ENCODE measurements at regions not wholly inside any gene's neighbourhood (a gene's known extent, or its start where the extent isn't known, plus 50 kb on each side); places are given as distances from the start of the nearest gene placed in this dataset.

DNA sequence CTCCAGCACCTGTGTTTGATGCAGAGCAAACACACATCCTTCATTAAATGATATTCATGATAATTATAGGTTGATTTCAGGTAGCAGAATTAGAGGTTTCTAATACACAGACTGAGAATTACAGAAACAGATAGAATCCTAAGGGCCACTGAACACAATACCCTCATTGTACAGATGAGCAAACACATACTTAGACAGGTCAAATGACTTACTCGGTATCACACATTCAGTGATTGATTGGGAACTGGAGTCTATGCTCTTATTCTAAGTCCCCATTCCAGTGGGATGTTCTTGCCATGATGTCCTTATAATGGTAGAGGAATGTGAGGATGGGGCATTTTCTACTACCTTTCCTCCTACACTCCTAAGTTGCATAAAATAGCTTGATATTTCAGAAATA is 70.8 kb downstream of the DCAF8L1 start:
- H3K27ac ChIP-seq = no peak overlapping the region
- H3K9me3 ChIP-seq = no peaks in the 10 kb centered on the region
- H3K27me3 ChIP-seq = no peaks in the 10 kb centered on the region
- no peak for DNase-seq
- H3K4me1 ChIP-seq = no peaks in the 10 kb centered on the region
- WGBS, 2 donors = 67 to 83% methylated on average over 1 of the region's 1 CpG
- no peak for TF ChIP-seq POLR2A (IDR thresholded peaks at IDR 0.05)
- TF ChIP-seq, protein P1, sequence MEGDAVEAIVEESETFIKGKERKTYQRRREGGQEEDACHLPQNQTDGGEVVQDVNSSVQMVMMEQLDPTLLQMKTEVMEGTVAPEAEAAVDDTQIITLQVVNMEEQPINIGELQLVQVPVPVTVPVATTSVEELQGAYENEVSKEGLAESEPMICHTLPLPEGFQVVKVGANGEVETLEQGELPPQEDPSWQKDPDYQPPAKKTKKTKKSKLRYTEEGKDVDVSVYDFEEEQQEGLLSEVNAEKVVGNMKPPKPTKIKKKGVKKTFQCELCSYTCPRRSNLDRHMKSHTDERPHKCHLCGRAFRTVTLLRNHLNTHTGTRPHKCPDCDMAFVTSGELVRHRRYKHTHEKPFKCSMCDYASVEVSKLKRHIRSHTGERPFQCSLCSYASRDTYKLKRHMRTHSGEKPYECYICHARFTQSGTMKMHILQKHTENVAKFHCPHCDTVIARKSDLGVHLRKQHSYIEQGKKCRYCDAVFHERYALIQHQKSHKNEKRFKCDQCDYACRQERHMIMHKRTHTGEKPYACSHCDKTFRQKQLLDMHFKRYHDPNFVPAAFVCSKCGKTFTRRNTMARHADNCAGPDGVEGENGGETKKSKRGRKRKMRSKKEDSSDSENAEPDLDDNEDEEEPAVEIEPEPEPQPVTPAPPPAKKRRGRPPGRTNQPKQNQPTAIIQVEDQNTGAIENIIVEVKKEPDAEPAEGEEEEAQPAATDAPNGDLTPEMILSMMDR (IDR thresholded peaks at IDR 0.05) = no peak
- intact Hi-C loops (cut with DNase I; ENCODE audit: low total_unique reads) = no loop called here
- H3K36me3 ChIP-seq (ENCODE audit: low read depth, missing control alignments) = no peaks in the 10 kb centered on the region
- no peak overlapping the region for H3K4me3 ChIP-seq

DNA sequence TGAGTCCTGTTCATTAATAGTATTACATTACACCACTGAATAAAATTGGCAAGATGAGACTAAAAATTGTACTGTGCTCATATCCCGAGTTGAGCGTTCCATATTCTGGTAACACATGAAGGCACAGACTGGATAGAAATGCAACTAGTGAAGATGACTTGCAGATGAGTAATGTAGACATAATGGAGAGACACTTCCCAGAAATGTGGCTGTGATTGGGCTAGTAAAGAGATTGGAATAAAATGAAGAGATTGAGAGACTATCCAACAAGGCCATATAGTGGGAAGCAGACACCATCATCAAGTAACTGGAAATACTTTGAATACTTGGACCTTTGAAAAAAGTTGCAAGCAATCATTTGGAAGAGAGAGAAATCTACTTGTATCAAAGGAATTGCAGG is 77.3 kb downstream of the DCAF8L1 start:
- H3K4me3 ChIP-seq = no peak overlapping the region
- H3K36me3 ChIP-seq (ENCODE audit: low read depth, missing control alignments) = no peaks in the 10 kb centered on the region
- no peaks in the 10 kb centered on the region for H3K27me3 ChIP-seq
- no peak for DNase-seq
- no peak overlapping the region for H3K27ac ChIP-seq
- intact Hi-C loops (cut with DNase I; ENCODE audit: low total_unique reads) = no loop called here
- 96 to 100% methylated on average over 2 of the region's 2 CpGs for WGBS, 2 donors
- TF ChIP-seq POLR2A (IDR thresholded peaks at IDR 0.05) = no peak
- TF ChIP-seq, protein P1 (IDR thresholded peaks at IDR 0.05) = no peak
- no peaks in the 10 kb centered on the region for H3K4me1 ChIP-seq
- no peaks in the 10 kb centered on the region for H3K9me3 ChIP-seq

DNA sequence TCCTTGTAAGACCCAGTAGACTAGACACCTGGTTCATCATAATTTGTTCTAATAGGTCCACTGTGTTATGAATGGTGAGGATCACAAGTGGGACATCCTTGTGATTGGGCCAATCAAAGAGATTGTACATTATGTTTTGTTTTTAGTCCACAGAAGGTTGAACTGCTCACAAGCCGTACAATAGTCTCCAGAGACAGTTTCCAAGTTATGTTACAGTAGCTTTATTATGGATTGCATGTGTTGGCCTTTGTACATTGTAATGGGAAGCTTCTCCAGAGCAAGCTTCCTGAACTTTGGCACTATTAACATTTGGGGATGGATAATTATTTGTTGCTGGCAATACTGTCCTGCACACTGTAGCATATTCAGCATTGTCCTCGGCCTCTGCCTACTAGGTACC is 86.1 kb downstream of the MAGEB10 start:
- no peaks in the 10 kb centered on the region for H3K36me3 ChIP-seq (ENCODE audit: low read depth, missing control alignments)
- H3K4me3 ChIP-seq = no peak overlapping the region
- no peaks in the 10 kb centered on the region for H3K4me1 ChIP-seq
- no peak for TF ChIP-seq POLR2A (IDR thresholded peaks at IDR 0.05)
- TF ChIP-seq, protein P1 (IDR thresholded peaks at IDR 0.05) = no peak
- no peak for DNase-seq
- no peak overlapping the region for H3K27ac ChIP-seq
- 80 to 91% methylated on average over 2 of the region's 2 CpGs for WGBS, 2 donors
- intact Hi-C loops (cut with DNase I; ENCODE audit: low total_unique reads) = no loop called here
- H3K27me3 ChIP-seq = no peaks in the 10 kb centered on the region
- H3K9me3 ChIP-seq = no peaks in the 10 kb centered on the region

DNA sequence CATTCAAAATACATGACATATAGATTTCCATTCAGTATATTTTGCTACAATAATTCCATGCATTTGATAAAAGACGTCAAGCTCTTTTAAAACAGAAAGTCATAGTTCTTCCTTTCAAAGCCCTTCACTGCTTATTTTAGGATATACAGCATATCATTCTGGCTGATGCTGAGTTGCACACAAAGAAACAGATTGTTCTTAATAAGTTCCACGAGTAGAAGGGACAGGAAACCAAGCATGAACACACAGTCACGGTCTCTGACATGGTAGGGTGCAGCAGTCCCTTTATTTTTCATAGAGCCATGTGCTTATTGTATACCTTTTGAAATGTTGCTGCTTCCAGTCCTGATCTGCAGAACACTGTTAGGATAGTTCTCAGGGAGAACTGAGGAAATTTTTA is 85.4 kb downstream of the MAGEB10 start:
- WGBS, 2 donors = 61 to 62% methylated on average over 3 of the region's 3 CpGs
- H3K4me3 ChIP-seq = no peak overlapping the region
- H3K4me1 ChIP-seq = no peaks in the 10 kb centered on the region
- DNase-seq = no peak
- H3K27ac ChIP-seq = no peak overlapping the region
- intact Hi-C loops (cut with DNase I; ENCODE audit: low total_unique reads) = no loop called here
- no peaks in the 10 kb centered on the region for H3K27me3 ChIP-seq
- TF ChIP-seq, protein P1 (IDR thresholded peaks at IDR 0.05) = no peak
- no peak for TF ChIP-seq POLR2A (IDR thresholded peaks at IDR 0.05)
- H3K36me3 ChIP-seq (ENCODE audit: low read depth, missing control alignments) = no peaks in the 10 kb centered on the region
- no peaks in the 10 kb centered on the region for H3K9me3 ChIP-seq

DNA sequence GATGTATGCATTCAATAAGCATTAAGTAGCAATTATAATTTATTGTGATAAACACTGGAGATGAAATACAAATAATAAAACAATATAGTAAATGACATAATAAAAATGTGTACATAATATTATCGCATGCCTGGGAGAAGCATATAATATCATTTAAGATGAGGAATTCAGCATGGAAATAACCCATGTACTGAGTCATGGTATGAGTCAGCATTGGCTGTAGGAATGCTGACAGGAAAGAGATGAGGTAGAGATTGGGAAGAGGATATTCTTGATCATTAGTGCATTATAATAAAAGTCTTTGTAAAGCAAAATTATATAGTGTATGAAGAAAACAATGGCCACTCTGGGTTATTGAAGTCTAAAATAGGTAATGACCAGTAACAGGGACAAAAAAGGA is 82.8 kb downstream of the MAGEB10 start:
- Histone ChIP-seq H3K4me1 (no peaks in the 10 kb centered on the region), H3K4me3 (no peak overlapping the region), H3K27ac (no peak overlapping the region), H3K27me3 (no peaks in the 10 kb centered on the region), H3K9me3 (no peaks in the 10 kb centered on the region), H3K36me3 (ENCODE audit: low read depth, missing control alignments) (no peaks in the 10 kb centered on the region)
- WGBS, 2 donors = 96 to 100% methylated on average over 1 of the region's 1 CpG
- no peak for TF ChIP-seq POLR2A (IDR thresholded peaks at IDR 0.05)
- TF ChIP-seq, protein P1 (IDR thresholded peaks at IDR 0.05) = no peak
- DNase-seq = no peak
- intact Hi-C loops (cut with DNase I; ENCODE audit: low total_unique reads) = no loop called here

Measured in testis (tissue), 2 donors.